Left ventricle myocardium superior (tissue), 1 donor: ENCODE measurements at regions not wholly inside any gene's neighbourhood (a gene's known extent, or its start where the extent isn't known, plus 50 kb on each side); places are given as distances from the start of the nearest gene placed in this dataset.
"Not testable (repeated sequence)": the region's sequence is repeated elsewhere in the genome, so short reads cannot be mapped to it uniquely, and the experiment has no call there.

Experiments
- ATAC-seq: fragments of 200-7000 bp; cut with Tn5 transposase; one replicate; pipeline ENCODE4 v1.9.1; 2020; ENCODE audit warnings: mild to moderate bottlenecking, moderate library complexity
- DNase-seq: peaks from one replicate; pipeline ENCODE4 v3.0.0-alpha.2; 2020
- intact Hi-C: fragments of 100-400 bp; cut with micrococcal nuclease; formaldehyde crosslinking; loops from one replicate; pipeline ENCODE4 v1.11.0; 2022
- donor health status: DM: no; HTN: yes; CAD: no; lungs with severe emphysema.

GRCh38 chr17:30714825-30715622 lies 109.5 kb downstream of the CRLF3 start:
- intact Hi-C loops, ATAC-seq: not testable (repeated sequence)
- DNase-seq = peak; percentile 51

DNA sequence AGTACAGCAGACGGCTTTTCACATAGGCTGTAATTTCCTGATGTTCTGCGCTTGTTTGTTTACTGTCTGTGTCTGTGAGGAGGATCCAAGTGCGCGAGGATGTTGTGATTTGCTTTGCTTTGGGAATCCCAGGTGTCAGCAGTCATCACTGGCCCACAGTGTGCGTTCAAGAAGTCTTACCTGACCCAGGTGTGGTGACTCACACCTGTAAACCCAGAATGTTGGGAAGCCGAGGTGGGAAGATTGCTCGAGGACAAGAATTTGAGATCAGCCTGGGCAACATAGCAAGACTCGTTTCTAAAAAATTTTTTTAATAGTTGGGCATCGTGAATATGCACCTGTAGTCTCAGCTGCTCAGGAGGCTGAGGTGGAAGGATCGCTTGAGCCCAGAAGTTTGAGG lies 110.7 kb downstream of the CRLF3 start:
- intact Hi-C loops, ATAC-seq, DNase-seq: not testable (repeated sequence)

DNA sequence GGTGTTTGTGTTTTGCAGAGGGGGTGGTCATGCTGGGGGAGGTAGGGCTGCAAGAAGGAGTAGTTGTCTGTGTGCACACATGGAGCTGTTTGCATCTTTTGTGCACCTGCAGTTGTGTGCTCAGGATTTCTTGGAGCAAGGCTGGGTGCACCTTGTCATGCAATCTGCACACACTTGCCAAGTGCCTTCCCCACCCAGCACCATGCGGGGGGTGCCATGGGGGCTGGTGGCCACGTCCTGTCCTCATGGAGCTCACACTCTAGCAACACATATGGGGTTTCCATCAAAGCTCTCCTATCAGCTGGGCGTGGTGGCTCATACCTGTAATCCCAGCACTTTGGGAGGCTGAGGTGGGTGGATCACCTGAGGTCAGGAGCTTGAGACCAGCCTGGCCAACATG lies 111.6 kb downstream of the CRLF3 start:
- ATAC-seq, DNase-seq, intact Hi-C loops: not testable (repeated sequence)

DNA sequence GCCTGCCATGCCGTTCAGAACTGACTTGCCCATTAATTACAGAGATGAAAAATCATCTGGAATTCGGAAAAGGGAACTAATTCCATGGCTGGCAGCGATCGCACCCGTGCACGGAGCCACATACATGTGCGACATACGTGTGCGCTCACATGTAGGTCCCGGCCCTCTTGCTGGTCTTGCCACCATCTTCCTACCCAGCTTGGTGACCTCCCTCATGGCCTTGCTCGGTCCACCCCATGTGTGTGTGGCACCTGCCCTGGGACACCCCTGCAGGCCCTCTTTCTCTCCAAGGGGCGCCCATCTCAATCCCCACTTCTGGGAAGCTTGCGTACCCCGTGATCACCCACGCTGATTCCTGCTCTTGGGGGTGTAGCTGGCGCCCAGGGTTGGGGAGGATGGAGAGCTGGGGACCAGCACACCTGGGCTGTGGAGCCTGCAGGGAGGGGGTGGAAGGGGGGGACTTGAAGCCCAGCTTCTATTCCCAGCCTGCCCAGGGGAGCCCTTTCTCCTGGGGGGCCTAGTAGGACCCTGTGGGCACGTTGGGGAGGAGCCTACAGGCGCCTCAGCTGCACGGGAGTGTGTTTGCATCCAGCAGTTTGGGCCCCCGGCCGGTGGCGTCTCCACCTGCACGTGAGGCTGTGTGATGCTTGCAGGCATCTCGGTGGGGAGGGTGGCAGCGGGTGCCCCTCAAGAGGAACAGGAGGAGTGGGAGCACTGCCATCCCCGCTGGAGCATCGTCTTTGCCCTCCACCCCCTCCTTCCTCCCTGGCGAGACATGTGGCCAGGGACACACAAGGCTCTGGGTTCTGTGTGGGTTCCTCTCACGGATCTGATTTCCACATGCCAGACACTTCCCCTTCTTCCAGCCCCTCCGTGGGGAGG lies 112.6 kb downstream of the CRLF3 start:
- intact Hi-C loops, DNase-seq, ATAC-seq: not testable (repeated sequence)

DNA sequence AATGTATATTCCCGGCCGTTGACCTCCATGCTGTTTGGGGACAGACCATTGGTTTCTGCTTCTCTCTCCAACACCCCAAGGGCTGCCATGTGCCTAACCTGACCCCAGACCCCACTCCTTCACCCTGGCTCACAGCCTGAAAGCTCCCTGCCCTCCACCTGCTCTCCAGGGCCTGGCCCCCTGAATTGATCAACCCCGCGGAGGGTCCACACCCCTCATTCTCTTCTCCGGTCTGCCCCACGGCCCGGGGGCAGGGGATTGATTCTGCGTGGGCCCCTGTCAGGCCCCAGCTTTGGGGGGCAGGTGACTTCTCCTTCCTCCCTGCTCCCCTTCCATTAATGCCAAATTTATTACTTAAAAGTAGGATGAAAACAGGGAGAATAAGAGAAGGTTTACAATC lies 113.3 kb downstream of the CRLF3 start:
- ATAC-seq, intact Hi-C loops, DNase-seq: not testable (repeated sequence)

GRCh38 chr17:30710276-30711088 lies 114.0 kb downstream of the CRLF3 start:
- intact Hi-C loops, ATAC-seq, DNase-seq: not testable (repeated sequence)

DNA sequence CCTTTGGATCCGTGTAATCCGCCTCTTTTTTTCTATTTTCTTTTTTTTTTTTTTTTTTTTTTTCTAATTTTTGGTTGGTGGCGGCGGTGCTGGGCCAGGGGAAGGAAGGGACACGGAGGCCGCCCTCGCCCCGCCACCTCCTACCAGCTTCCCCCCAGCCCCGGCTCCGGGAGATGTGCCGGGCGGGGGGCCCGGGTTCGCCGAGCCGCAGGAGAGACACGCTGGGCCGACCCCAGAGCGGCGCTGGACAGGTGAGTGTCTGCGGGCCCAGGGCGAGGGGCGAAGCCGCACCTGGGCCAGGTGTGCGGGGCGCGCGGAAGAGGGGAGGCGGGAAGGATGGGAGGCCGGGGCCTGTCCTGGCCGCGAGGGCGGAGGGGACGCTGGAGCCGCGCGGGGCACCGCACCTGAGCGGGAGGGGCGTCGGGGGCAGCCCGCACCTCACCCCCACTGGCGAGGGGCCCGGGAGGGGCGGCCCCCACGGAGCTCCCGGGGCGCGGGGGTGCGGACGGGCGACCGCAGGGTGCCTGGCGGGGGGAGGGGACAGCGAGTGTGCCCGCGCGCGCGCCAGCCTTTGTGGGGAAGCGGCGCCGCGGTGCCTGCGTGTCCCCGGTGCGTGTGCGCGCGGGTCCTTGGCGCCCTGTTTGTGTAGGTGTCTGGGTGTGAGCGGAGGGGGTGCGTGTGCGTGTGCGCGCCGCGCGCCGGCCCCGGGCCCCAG lies 114.8 kb downstream of the CRLF3 start:
- intact Hi-C loops = not testable (repeated sequence)
- DNase-seq = peak; percentile 58

DNA sequence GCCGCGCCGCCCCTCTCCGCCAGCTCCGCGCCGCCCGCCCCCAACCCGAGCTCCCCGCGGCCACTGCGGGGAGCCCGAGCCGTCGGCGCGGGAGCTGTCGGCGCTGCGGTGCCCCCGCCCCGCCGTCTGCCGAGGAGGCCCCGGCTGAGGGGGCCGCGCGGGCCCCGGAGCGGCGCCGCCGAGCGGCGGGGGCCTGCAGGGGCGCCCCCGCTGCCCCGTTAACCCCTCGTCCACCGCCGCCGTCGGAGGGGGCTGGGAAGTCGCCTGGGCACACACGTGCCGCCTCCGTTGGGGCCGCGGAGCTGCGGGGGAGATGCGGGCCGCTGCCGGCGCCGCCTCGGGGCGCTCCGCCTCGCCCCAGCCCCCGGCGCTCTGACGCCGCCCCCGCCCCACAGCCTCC lies 115.4 kb downstream of the CRLF3 start:
- ATAC-seq, DNase-seq, intact Hi-C loops: not testable (repeated sequence)

More for the DNA sequence above, 114.8 kb downstream of the CRLF3 start:
- ATAC-seq = not testable (repeated sequence)

DNA sequence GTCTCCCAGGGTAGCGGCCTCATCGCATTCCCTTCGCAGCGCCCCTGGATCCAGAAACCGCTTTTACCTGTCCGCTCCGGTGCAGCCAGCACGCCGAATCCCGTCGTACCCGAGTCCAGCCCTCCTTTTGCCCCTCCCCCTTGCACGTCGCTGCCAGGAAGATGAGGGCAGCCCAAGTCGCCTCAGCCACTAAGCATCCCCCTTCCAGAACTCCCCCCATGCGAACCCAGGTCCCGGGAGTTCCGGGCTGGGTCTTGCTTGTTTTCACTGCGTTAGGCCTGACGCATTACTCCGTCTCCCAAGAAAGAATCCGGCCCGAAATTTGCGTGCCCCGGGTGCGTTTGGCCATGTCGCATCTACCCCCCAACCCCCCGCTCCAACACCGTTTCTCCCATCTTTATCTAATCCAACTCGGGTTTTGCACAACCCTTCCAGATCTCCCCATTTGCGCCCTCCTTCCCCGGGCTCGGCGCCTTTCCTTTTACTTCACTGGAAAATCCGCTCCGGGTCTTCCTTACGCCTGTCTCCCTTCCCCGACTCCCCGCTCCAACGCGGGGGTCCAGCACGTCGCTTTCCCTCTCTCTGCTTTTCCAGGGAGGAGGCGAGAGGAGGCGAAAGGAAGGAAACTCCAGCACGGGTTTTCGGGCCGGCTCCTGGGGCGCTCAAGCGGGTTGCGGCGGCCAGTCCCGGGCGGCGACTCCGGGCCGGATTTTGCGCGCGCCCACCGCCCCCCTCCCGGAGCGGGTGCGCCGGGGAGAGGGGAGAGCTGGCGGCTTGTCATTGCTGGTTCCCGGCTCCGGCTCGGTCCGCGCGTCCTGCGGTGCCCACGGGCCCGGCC lies 116.0 kb downstream of the CRLF3 start:
- ATAC-seq = peak; percentile 89
- peak; percentile 88 for DNase-seq
- intact Hi-C loops = not testable (repeated sequence)

- peak; percentile 33 for ATAC-seq
- intact Hi-C loops, DNase-seq: not testable (repeated sequence)
Observed at GRCh38 chr17:30707724-30708240, 116.7 kb downstream of the CRLF3 start.

DNA sequence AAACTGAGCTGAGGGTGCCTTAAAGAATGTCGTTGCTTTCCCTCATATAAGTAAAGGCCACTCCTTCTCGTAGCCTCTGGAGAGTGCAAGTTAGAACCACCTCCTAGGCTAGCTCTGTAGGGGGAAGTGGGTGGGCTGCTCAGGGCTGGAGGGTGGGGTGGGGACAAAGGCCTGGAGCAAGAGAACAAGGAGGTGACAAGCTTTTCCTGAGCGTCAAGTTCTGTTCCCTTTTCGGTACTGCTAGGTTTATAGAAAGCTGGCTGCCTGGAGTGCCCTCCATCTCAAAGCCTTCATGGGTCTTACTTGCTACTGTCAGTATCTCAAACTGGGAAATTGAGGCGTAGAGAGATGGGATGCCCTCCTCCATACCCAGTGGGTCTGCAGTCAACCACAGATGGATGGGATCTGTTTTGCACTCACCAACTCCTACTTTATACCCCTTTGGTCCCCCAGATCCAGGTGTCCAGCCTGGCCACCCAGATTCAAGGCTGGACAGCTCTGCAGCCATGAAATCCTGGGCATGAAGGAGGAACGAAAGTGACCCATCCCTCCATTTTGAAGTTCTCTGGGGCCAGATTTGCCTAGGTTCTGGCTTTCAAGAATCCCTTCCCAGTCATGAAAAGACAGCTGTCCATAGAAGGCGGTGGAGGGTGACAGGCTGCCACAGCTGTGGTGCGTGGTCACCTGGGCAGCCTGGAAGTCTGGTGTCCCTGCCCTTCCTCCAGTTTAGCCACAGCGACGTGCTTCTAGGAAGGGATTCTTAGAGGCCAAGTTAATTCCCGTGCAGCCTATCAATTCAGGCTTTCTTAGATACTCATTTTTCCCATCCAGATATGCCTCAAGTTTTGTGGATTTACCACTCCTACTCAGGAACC lies 117.8 kb downstream of the CRLF3 start:
- DNase-seq, intact Hi-C loops, ATAC-seq: not testable (repeated sequence)

GRCh38 chr17:30706004-30706403 lies 118.5 kb downstream of the CRLF3 start:
- intact Hi-C loops, ATAC-seq, DNase-seq: not testable (repeated sequence)

DNA sequence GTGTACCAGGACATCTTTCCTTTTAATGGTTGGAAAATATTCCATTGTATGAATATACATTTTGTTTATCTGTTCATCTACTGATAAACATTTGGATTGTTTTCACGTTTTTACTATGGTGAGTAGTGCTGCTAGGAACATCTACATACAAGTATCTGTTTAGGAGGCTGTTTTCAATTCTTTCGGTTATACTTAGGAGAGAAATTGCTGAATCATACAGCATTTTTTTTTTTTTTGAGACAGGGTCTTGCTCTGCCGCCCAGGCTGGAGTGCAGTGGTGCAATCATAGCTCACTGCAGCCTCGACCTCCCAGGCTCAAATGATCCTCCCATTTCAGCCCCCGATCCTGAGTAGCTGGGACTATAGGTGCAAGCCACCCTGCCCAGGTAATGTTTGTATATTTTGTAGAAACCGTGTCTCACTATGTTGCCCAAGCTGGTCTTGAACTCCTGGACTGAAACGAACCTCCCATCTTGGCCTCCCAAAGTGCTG lies 122.9 kb downstream of the CRLF3 start:
- ATAC-seq = no peak
- no peak for DNase-seq
- intact Hi-C loops = no loop called here

DNA sequence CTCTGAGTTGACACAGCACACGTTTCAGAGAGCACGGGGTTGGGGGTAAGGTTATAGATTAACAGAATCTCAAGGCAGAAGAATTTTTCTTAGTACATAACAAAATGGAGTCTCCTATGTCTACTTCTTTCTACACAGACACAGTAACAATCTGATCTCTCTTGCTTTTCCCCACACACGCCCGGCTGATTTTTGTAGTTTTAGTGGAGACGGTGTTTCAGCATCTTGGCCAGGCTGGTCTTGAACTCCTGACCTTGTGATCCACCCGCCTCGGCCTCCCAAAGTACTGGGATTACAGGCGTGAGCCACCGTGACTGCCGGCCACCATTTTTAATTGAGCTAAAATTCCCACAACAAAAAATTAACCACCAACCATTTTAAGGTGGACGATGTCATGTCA lies 123.7 kb downstream of the CRLF3 start:
- intact Hi-C loops, DNase-seq, ATAC-seq: not testable (repeated sequence)

- DNase-seq = peak; percentile 77
- peak; percentile 87 for ATAC-seq
- intact Hi-C loops = not testable (repeated sequence)
Observed at GRCh38 chr17:30697619-30698460, 126.7 kb downstream of the CRLF3 start.
